ENCODE measurements at regions not wholly inside any gene's neighbourhood (a gene's known extent, or its start where the extent isn't known, plus 50 kb on each side); places are given as distances from the start of the nearest gene placed in this dataset.
"Not testable (repeated sequence)": the region's sequence is repeated elsewhere in the genome, so short reads cannot be mapped to it uniquely, and the experiment has no call there.

DNA sequence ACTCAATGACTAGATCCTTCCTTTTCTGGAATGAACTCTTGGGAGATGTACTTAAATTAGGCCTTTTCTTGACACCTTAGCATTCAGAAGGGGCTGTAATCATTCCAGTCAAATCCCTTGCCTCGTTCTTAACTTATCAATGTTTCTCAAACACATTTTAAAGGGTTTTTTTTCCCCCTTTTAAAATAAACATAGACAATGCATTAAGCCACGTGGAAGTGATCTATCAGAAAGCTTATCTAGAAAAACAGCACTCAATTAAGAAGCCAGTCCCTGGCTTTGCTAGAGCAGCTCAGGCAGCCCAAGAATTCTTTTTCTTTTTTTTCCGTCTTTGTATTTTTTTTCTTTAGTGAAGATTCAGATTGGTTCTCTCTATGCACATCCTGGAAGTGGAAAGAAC is 118.2 kb downstream of the PCDH7 start:
- DNase-seq = no peak

DNA sequence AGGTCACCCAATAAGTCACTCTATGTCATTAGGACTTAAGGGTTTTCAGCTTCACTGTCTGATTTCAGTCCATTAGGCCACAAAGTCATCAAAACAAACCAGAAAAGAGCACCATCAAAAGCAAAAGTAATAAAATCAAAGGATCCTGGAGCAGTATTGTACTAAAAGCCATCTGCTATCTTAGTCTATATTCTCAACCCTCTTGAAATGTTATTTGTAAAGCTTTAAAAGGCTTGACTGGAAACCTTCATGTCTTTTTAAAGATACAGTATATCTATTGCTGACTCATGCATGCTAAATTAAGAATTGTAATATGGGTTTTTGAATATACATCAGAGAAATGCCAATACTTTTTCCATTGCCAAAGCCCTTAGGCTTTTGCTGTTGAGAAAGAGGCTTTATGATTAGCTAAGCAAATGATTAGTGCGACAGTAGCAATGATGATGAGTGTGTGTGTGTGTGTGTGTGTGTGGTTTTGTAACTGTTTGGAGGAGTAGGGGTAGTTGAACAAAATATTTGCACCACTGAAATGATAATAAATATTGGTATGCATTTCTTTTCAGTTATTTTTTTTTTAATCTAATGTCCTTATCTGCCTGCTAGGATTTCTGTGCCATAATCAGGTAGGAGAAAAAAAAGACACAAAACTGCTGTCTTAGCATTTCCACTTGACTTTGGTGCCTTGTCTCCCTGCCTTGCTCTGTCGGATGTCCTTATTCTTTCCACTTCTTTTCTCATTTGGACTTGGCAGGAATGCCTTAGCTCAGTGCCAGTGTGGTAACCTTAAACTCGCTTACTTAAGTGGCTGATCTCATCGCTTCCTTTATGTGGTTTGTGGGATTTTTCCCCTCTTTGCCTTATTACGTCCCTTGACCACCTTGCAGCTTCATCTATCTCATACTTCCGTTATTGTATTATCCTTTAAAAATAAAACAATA is 119.7 kb downstream of the PCDH7 start:
- no peak for DNase-seq

GRCh38 chr4:30840571-30840970 is 120.4 kb downstream of the PCDH7 start:
- DNase-seq = no peak

DNA sequence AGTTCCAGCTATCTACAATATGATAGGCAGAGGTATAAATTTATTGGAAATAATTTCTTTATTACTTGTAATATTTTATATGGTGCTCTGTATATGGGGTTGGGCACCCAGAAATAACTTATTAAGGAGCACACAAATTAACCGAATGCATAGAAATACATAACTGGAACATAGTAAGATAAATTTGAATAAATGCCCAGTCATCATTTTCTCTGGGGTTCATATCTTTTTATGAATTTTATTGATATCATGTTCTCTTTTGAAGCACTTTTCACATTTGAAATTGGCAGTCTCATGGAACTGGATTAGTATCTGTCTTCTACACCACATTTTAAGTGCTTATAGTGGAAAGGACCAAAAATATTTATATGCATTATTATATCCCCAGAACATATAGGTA is 122.0 kb downstream of the PCDH7 start:
- DNase-seq = no peak

DNA sequence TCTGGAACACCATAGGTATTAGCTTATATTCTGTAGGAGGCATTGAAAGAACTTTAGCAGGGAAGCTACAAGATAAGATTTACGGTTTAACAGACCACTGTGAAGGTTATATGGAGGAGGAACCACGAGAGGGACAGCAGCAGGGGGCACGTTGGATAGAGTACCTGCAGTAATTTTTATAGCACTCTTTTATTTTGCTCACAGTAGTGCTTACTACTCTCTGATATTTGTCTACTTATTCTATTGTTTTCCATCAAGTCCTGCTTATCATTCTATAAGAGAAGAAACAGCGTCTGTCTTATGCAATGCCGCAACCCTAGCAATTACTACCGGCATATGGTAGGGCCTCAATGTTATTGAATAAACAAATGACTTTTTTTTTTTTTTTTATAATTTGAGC is 122.5 kb downstream of the PCDH7 start:
- no peak for DNase-seq

GRCh38 chr4:30844861-30845582 is 124.9 kb downstream of the PCDH7 start:
- DNase-seq = no peak

DNA sequence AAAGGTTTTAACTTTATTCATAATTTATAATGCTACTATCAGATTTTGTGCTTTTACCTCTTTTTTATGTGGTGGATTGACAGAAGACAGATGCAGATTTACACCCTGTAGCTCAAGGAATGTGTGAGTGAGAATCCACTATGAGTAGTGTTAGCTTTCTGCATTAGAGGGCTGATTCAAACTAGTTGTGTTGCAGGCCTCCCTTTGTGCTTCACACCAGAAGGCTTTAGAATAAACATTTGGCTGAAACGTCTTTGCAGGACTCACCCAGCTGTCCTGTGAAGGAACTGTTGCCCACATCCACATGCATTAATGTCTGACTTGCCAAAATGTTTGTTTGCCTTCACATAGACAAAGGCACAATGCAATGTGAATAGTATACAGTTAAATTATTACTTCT is 127.0 kb downstream of the PCDH7 start:
- DNase-seq = no peak

- no peak for DNase-seq
These were observed 127.8 kb downstream of the PCDH7 start for GRCh38 chr4:30847958-30848357.

DNA sequence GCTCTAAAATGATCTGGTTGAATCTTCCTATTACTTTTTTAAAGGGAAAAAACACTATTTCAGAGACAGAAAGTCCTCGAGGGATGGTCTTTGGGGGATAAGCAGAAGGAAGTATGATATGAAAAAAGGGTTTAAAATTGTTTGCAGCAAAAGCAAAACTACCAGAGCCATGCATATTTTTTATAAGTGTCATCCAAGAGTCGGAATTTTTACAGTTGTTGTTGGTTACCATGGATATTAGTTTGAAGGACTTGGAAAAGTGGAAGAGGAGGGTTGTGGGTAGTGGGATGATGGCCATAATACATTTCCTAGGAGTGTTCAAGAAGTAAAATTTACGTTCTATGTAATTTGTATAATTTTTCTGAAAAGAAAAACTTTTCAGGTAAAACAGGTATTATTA is 134.4 kb downstream of the PCDH7 start:
- DNase-seq = no peak

GRCh38 chr4:30855232-30855631 is 135.1 kb downstream of the PCDH7 start:
- no peak for DNase-seq

GRCh38 chr4:30856795-30857564 is 136.8 kb downstream of the PCDH7 start:
- no peak for DNase-seq

GRCh38 chr4:30860978-30861377 is 140.8 kb downstream of the PCDH7 start:
- DNase-seq = no peak

- no peak for DNase-seq
These were observed 142.0 kb downstream of the PCDH7 start for GRCh38 chr4:30862196-30862595.

DNA sequence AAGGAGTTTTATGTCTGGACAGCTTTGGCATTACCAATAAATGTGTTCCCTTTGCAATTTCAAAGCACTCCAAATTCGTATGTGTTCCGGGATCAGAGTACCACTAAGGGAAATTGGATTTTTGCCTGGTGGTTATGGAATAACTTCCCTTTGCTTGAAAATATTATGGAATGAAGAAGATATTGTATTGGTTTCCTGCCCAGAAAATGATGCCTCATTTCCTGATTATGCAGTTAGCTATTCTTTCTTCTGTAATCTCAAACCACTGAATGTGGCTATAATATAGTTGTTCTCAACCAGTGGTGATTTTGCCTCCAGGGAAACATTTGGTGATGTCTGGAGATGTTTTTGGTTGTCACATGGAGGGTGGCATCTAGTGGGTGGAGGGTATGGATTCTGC is 142.9 kb downstream of the PCDH7 start:
- DNase-seq = no peak

- DNase-seq = no peak
These were observed 145.5 kb downstream of the PCDH7 start for GRCh38 chr4:30865691-30866090.

DNA sequence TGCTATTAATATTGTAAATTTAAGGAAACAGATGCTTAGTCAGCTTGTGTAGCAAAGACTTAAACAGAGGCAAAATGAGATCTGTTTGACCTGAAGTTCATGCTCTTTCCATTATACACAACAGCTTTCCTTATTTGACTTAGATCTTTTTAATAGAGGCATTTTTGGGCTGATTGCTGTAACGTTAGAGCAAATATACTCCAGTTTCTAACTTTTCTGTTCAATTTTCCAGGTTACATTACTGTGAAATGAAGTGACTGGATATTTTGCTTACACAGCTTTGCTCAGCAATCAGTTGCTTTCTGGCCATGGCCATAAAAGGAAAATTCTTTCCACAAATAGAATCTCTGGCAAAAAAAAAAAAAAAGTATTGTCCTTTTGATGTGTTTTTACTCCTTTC is 146.2 kb downstream of the PCDH7 start:
- no peak for DNase-seq

DNA sequence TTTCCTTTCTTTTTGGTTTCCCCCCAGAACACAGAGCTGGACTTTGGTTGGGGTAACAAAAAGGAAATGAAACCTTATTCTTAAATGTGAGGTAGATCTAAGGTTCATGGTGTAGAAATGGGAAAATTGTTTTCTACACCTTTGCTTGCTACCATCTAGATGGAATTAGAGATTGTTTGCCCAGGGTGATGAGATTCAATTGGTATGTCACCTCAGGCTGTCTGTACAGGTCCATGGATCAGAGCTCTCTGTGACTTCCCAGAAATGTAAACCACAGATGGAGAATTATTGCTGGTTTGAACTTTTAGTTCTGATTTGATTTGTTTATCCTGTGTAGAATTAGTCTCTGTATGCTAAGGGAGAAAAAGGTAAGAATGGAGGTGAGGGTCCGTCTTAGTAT is 146.7 kb downstream of the PCDH7 start:
- no peak for DNase-seq

GRCh38 chr4:30867427-30867826 is 147.3 kb downstream of the PCDH7 start:
- no peak for DNase-seq

- DNase-seq = no peak
These were observed 148.1 kb downstream of the PCDH7 start for GRCh38 chr4:30868111-30868895.

DNA sequence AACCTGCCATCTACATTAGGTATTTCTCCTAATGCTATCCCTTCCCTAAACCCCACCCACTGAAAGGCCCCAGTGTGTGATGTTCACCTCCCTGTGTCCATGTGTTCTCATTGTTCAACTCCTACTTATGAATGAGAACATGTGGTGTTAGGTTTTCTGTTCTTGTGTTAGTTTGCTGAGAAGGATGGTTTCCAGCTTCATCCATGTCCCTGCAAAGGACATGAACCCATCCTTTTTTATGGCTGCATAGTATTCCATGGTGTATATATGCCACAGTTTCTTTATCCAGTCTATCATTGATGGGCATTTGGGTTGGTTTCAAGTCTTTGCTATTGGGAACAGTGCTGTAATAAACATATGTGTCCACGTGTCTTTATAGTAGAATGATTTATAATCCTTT is 149.2 kb downstream of the PCDH7 start:
- DNase-seq = not testable (repeated sequence)

GRCh38 chr4:30870513-30870912 is 150.3 kb downstream of the PCDH7 start:
- no peak for DNase-seq

DNA sequence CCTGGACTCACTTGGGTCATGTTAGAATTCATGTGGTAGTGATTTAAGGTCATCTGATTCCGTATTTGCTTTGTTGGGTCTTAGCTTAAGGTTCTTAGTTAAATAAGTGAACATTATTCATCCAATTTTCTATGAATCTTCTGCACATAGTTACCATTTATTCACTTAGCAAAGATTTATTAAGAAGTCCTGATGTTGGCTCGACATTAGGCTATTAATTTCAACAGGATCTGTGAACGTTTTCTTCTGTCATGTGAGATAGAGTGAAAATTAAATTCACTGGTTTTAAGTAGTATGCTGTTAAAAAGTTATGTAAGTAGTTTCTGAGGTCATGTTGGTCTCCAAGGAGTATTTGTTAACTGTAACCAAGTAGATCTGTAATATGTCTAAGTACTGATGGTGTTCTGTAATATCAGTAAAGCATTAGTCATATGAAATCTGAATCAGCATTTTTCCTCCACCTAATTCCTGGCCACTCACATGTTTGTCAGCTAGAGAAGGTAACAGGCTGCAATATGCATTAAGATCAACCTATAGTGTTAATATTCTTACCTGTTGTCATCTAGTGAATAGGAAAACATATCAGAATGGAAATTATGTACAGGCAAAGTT is 155.6 kb downstream of the PCDH7 start:
- no peak for DNase-seq

All from suppressor macrophage treated with lipopolysaccharide for 1 hour (primary cell).